ENCODE measurements at regions not wholly inside any gene's neighbourhood (a gene's known extent, or its start where the extent isn't known, plus 50 kb on each side); places are given as distances from the start of the nearest gene placed in this dataset.
A peak's percentile ranks its signal among the peaks of the same experiment; 100 is the strongest.

- Mint-ChIP-seq H3K9me3 (no peaks in the 10 kb centered on the region), H3K27me3 (ENCODE audit: low read depth in 2 of 2) (peaks cover 8 to 23% of the 10 kb centered on the region in 2 donors), H3K4me1 (peaks cover 78 to 87% of the 10 kb centered on the region in 2 donors), H3K36me3 (no peaks in the 10 kb centered on the region), H3K27ac (peak overlapping the region in 1 of 2 donors; percentile 74), H3K4me3 (no peak overlapping the region)
- DNase-seq = no peak
- ATAC-seq = no peak
- TF ChIP-seq CTCF (IDR thresholded peaks at IDR 0.05) = no peak
- Histone ChIP-seq H3K27ac (ENCODE audit: low read length) (no peak overlapping the region), H3K4me1 (ENCODE audit: control insufficient read depth, insufficient read depth, low read length) (peaks cover 94% of the 10 kb centered on the region), H3K36me3 (ENCODE audit: control insufficient read depth, insufficient read depth, low read length) (no peaks in the 10 kb centered on the region), H3K27me3 (ENCODE audit: control insufficient read depth, insufficient read depth, low read length) (no peaks in the 10 kb centered on the region), H3K9me3 (ENCODE audit: control insufficient read depth, insufficient read depth, low read length) (peaks cover 6% of the 10 kb centered on the region), H3K4me3 (ENCODE audit: low read length) (no peak overlapping the region)
- intact Hi-C loops (cut with micrococcal nuclease) = no loop called here
- 63% methylated on average over 4 of the region's 5 CpGs for WGBS (ENCODE audit: insufficient coverage)
Measured at GRCh38 chr15:69722924-69723323, 270.3 kb downstream of the RPLP1 start.

GRCh38 chr15:69723404-69724096, 270.9 kb downstream of the RPLP1 start:
- no peaks in the 10 kb centered on the region for H3K9me3 Mint-ChIP-seq
- no peaks in the 10 kb centered on the region for H3K36me3 Mint-ChIP-seq
- peaks cover 9 to 24% of the 10 kb centered on the region in 2 donors for H3K27me3 Mint-ChIP-seq (ENCODE audit: low read depth in 2 of 2)
- no peak overlapping the region for H3K27ac Mint-ChIP-seq
- Histone ChIP-seq H3K27ac (ENCODE audit: low read length) (no peak overlapping the region), H3K4me1 (ENCODE audit: control insufficient read depth, insufficient read depth, low read length) (peaks cover 88% of the 10 kb centered on the region), H3K9me3 (ENCODE audit: control insufficient read depth, insufficient read depth, low read length) (peaks cover 6% of the 10 kb centered on the region), H3K4me3 (ENCODE audit: low read length) (no peak overlapping the region), H3K27me3 (ENCODE audit: control insufficient read depth, insufficient read depth, low read length) (no peaks in the 10 kb centered on the region), H3K36me3 (ENCODE audit: control insufficient read depth, insufficient read depth, low read length) (no peaks in the 10 kb centered on the region)
- intact Hi-C loops (cut with micrococcal nuclease) = no loop called here
- 96% methylated on average over 7 of the region's 7 CpGs for WGBS (ENCODE audit: insufficient coverage)
- H3K4me3 Mint-ChIP-seq = no peak overlapping the region
- no peak for DNase-seq
- ATAC-seq = no peak
- H3K4me1 Mint-ChIP-seq = peaks cover 72 to 81% of the 10 kb centered on the region in 2 donors
- no peak for TF ChIP-seq CTCF (IDR thresholded peaks at IDR 0.05)

GRCh38 chr15:69724333-69724732, 271.7 kb downstream of the RPLP1 start:
- intact Hi-C loops (cut with micrococcal nuclease) = no loop called here
- DNase-seq (no peak), ATAC-seq (no peak)
- Histone ChIP-seq H3K27me3 (ENCODE audit: control insufficient read depth, insufficient read depth, low read length) (no peaks in the 10 kb centered on the region), H3K9me3 (ENCODE audit: control insufficient read depth, insufficient read depth, low read length) (peaks cover 6% of the 10 kb centered on the region), H3K27ac (ENCODE audit: low read length) (no peak overlapping the region), H3K4me1 (ENCODE audit: control insufficient read depth, insufficient read depth, low read length) (peaks cover 84% of the 10 kb centered on the region), H3K36me3 (ENCODE audit: control insufficient read depth, insufficient read depth, low read length) (no peaks in the 10 kb centered on the region), H3K4me3 (ENCODE audit: low read length) (no peak overlapping the region)
- Mint-ChIP-seq H3K4me1 (peaks cover 70 to 81% of the 10 kb centered on the region in 2 donors), H3K9me3 (no peaks in the 10 kb centered on the region), H3K36me3 (no peaks in the 10 kb centered on the region), H3K27me3 (ENCODE audit: low read depth in 2 of 2) (peaks cover 15 to 31% of the 10 kb centered on the region in 2 donors), H3K27ac (no peak overlapping the region), H3K4me3 (peak overlapping the region; percentile 60)
- no peak for TF ChIP-seq CTCF (IDR thresholded peaks at IDR 0.05)
- 77% methylated on average over 3 of the region's 3 CpGs for WGBS (ENCODE audit: insufficient coverage)

GRCh38 chr15:69725275-69725674, 272.7 kb downstream of the RPLP1 start:
- no peak overlapping the region for H3K27ac Mint-ChIP-seq
- no peak overlapping the region for H3K27ac ChIP-seq (ENCODE audit: low read length)
- no peak for ATAC-seq
- WGBS (ENCODE audit: insufficient coverage) = 74% methylated on average over 4 of the region's 4 CpGs
- intact Hi-C loops (cut with micrococcal nuclease) = loop anchor here (5.0 kb wide), 1 partner anchor 762 kb away; no protein-coding TSS in a partner anchor
- no peak overlapping the region for H3K4me3 Mint-ChIP-seq
- H3K27me3 ChIP-seq (ENCODE audit: control insufficient read depth, insufficient read depth, low read length) = no peaks in the 10 kb centered on the region
- no peaks in the 10 kb centered on the region for H3K9me3 Mint-ChIP-seq
- no peak overlapping the region for H3K4me3 ChIP-seq (ENCODE audit: low read length)
- no peaks in the 10 kb centered on the region for H3K36me3 ChIP-seq (ENCODE audit: control insufficient read depth, insufficient read depth, low read length)
- H3K9me3 ChIP-seq (ENCODE audit: control insufficient read depth, insufficient read depth, low read length) = peaks cover 6% of the 10 kb centered on the region
- no peaks in the 10 kb centered on the region for H3K36me3 Mint-ChIP-seq
- no peak for TF ChIP-seq CTCF (IDR thresholded peaks at IDR 0.05)
- H3K27me3 Mint-ChIP-seq (ENCODE audit: low read depth in 2 of 2) = peaks cover 20 to 33% of the 10 kb centered on the region in 2 donors
- H3K4me1 Mint-ChIP-seq = peaks cover 60 to 72% of the 10 kb centered on the region in 2 donors
- peaks cover 75% of the 10 kb centered on the region for H3K4me1 ChIP-seq (ENCODE audit: control insufficient read depth, insufficient read depth, low read length)
- DNase-seq = no peak
